RKO (cell line): ENCODE measurements at regions not wholly inside any gene's neighbourhood (a gene's known extent, or its start where the extent isn't known, plus 50 kb on each side); places are given as distances from the start of the nearest gene placed in this dataset.
A peak's percentile ranks its signal among the peaks of the same experiment; 100 is the strongest.
"Not testable (repeated sequence)": the region's sequence is repeated elsewhere in the genome, so short reads cannot be mapped to it uniquely, and the experiment has no call there.

Experiments
- DNase-seq: peaks from one replicate; pipeline ENCODE4 v3.0.0-alpha.2; 2016; ENCODE audit warnings: low spot score

DNA sequence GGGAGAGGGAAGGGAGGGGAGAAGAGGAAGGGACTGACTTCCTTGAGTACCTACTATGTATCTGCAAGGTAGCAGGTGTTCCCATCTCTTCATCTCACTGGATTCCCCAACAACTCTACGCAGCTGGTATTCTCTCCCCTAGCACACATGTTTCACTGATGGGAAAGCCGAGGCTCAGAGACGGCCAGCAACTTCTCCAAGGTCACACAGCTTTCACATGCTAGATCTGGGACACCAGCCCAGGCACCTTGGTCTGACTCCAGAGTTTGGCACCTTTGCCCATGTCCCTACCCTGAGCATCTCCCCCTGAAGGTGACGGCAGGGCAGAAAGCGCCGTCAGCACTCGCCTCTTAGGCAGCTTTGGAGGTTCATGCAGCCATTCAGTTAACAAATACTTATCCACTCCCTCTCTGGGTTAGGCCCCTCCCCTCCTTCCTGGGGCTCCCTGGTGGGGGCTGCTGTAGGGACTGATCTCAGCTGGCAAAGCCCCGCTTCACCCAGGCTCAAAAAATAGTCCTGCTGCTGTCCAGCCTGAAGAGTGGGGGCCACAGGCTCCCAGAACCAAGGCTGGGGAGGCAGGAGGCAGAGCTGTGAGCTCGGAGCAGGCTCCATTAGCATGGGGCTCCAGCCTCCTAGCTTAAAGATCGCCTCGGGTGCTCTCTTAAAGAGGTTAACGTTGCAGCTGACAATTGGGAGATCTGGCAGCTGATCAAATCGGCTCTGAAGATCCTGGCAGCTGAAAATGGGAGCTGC is 79.4 kb downstream of the IGLL1 start:
- no peak for DNase-seq

DNA sequence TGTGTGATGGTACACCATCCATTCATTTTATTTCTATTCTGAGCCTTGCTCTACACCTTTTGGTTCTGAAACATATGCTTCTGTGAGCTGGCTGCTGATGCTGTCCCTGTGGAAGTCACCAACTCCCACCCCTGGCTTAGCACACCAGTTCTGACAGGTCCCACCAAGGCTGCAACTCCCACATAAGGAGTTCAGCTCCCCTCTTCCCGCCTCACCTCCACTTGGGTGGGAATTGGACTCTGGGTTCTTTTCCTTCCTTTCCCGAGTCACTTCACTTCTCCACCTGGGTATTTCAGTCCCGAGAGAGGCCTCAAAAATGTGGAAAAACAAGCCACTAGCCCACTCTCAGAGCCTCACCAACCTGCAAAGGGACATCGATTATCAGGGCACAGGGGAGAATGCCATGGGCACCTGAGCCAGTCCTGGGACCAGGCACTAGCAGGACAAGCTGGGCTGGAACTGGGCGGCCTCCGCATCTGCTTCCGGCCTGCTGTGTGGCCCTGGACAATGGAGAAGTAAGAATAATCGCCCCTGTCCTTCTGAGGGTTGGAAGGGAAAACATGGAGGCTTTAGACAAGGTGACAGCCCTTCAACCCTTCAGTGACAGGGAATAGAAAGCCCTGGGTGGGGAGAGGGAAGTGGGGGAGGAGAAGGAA is 80.1 kb downstream of the IGLL1 start:
- DNase-seq: no peak

GRCh38 chr22:23498811-23499798 is 81.0 kb downstream of the IGLL1 start:
- DNase-seq: no peak

DNA sequence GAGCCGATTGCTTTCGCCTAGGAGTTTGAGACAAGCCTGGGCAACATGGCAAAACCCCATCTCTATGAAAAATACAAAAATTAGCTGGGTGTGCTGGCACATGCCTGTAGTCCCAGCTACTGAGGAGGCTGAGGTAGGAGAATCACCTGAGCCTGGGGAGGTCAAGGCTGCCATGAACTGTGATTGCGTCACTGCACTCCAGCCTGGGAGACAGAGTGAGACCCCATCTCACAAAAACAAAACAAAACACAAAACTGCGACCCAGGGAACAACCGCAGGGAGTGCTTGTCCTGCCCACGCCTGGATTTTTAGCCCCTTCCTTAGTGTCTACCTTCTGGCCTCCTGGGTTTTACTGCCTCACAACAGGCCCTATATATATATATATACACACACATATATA is 82.2 kb downstream of the IGLL1 start:
- not testable (repeated sequence) for DNase-seq

- no peak for DNase-seq
These were observed 82.8 kb downstream of the IGLL1 start for GRCh38 chr22:23497016-23497885.

DNA sequence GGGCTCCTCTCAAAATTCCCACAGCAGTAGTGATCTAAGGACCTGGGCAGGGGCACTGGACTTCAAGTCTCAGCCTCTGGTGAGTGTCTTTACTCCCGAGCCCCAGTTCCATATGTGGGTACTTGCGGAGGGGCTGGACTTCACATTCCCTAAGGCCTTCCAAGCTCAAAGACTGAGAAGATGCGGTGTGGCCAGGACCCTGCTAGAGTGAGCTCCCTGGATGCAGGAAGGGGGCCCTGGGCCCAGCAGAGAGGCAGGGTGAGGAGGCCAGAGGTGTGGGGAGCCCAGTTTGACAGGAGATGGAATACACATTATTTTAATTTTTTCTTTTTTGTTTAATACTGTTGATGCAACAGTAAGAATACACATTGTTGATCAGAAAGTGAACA is 83.7 kb downstream of the IGLL1 start:
- DNase-seq: no peak

GRCh38 chr22:23495614-23496444 is 84.3 kb downstream of the IGLL1 start:
- no peak for DNase-seq

GRCh38 chr22:23494930-23495266 is 85.2 kb downstream of the IGLL1 start:
- DNase-seq: no peak

DNA sequence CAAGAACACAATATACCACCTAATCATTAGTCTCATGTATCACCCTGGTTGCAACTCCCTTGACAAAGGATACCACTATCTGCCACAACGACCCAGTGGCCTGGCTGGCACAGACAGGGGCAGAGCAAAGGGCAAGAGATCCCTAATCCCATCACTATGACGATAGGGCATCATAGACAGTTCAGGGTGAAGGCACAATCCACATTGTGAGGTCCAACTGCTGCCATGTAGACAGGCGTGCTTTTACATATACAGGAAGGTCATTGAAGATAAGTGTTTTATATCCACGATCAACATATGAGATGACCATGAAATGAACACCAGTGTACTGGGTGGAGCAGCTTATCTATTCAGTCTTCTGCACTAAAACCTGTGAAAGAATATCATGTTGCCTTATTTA is 94.6 kb downstream of the IGLL1 start:
- DNase-seq: no peak

- no peak for DNase-seq
These were observed 95.4 kb downstream of the IGLL1 start for GRCh38 chr22:23484651-23485050.

DNA sequence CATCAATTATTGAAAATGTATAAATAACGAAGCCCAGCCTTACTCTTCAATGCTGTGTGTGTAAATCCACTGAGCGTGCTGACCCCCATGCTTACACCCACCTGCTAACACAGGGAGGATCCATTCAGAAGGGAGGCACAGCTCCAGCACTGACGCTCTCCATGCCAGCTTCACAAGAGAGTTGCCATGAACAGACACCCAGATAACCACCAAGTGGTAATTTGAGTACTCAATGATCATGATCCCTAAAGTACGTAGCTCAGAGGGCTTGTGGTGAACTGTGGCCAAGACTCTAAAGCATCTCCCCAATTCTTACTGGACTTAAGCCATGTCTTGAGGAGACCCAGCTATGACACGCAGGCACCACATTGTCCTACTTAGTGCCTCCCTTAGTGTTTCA is 98.7 kb downstream of the IGLL1 start:
- DNase-seq: no peak

DNA sequence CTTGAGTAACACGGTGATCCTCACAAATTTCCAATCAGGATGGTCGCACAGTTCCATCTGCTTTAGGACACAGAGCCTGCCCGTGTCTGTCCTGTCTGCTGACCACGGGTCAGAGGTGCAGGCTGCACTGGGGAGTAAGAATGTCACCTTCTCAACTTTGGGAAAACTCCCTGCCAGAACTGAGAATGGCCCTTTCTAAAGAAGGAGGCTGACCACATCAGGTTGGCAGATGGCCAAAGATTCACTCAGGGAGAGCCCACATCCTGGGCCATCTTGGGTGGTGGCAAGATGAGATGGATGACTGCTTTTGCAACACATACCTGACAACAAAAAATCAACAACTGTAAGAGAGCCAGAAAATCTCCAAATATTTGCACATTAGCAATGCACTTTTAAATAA is 101.9 kb downstream of the IGLL1 start:
- DNase-seq: no peak

DNA sequence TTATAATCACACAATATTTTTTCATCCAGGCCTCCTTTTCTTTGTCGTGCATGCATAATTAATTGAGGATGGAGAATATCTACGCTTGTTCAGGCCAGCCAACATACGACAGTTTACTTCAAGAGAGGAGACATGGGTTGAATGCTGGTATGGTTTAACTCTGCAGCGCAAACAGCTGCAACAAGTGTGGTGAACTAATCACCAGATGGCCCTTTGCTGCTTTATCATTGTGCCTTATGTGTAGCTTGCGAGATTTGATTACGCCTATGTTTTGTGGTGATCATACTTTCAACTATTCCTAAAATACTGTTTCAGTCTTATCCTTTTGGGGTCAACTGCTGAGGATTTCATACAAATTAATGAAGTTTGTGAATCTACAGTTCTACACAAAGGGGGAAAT is 105.6 kb downstream of the IGLL1 start:
- DNase-seq: not testable (repeated sequence)

- peak; percentile 3 for DNase-seq
These were observed 106.2 kb downstream of the IGLL1 start for GRCh38 chr22:23473901-23474300.

DNA sequence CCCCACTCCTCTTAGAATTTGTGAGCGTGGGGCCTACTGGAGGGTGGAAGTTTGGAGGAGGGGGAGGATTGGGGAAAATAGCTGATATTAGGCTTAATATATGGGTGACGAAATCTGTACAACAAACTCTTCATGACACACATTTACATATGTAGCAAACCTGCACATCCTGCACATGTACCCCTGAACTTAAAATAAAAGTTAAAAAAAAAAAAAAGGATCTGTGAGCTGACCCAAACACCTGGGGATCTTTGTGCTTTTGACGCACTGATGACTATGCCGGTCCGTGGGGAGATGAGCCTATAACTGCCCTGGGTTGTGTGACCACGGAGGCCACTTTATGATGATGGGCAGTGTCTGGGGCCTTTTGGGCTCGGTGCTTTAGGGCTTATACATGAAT is 107.7 kb downstream of the IGLL1 start:
- DNase-seq: not testable (repeated sequence)

DNA sequence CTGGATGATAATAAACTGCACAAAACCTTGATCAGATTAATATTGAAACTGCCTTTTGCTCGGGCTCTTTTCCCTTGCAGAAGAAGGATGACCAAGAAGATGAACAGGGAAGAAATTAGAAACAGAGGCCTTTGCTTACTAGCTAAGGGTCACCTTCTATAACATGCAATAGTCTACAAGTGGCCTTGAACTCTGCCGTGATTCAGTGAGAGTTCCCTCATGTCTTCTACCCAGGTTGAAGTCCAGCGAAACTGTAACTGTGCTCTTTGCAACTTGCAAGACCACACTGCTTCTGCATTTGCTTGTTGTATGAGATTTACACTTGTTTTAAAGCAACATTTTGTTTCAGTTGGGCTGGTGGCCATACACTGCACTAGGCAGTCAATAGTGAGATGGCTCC is 108.4 kb downstream of the IGLL1 start:
- no peak for DNase-seq

DNA sequence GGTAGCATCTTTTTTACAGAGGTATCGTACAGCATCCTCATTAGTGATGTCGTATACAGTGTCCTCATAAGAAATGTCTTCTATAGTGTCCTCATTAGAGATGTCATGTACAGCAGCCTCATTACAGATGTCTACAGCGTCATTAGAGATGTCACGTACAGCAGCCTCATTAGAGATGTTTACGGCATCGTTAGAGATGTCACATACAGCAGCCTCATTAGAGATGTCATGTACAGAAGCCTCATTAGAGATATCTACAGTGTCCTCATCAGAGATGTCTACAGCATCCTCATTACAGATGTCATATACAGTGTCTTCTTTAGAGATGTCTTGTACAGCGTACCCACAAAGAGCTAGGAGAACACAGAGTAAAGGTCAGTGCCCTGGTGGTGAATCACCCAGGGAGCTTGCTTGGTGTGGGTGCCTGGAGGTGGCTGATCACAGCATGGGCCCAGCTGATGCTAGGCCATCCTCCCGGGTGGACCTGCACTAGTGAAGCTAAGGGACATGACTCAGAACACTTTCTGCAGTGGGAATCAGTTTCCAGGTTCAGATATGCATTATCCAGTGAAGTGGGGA is 109.2 kb downstream of the IGLL1 start:
- DNase-seq: no peak

- DNase-seq: no peak
These were observed 112.3 kb downstream of the IGLL1 start for GRCh38 chr22:23467721-23468294.

GRCh38 chr22:23466351-23466750 is 113.7 kb downstream of the IGLL1 start:
- DNase-seq: no peak

DNA sequence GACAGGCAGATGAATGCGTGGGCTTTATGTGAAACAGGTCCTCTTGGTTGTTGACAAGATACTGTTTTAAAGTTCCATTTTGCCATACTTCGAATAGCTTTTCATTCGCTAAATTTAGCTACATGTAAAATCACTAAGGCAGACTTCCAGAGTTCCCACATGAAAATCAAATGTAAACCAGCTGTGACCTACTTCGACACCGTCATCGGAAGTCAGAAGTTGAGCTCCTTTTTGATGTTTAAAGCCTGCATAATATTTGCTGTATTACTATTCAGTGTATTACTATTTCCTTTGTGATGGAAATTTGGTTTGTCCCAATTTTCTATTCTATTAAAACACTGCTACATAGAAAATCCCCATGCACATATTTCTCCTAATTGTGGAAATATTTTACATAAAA is 115.3 kb downstream of the IGLL1 start:
- not testable (repeated sequence) for DNase-seq
